GM21529 (cell line): ENCODE measurements at regions not wholly inside any gene's neighbourhood (a gene's known extent, or its start where the extent isn't known, plus 50 kb on each side); places are given as distances from the start of the nearest gene placed in this dataset.

ENCODE experiments used
- ATAC-seq: cut with Tn5 transposase; IDR thresholded peaks from one replicate; pipeline ENCODE4 v1.9.1; 2021; ENCODE audit not compliant: unreplicated experiment

- no peak for ATAC-seq
Observed at GRCh38 chr1:106688446-106688845, 368.0 kb upstream of the PRMT6 start.

DNA sequence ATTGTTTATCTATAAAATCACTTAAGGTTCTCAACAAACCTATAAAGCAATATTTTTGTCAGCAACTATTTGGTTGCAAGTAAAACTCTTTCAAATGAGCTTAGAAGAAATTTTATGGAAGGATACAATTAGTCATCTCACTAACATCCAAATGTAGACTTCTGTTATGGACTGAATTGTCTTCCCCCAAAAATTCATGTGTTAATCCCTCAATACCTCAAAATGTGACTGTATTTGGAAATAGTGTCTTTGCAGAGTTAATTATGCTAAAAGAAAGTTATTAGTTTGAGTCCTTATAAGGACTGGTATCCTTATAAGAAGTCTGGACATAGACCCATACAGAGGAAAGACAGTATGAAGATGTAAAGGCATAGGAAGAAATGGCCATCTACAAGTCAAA is 357.8 kb upstream of the PRMT6 start:
- no peak for ATAC-seq

DNA sequence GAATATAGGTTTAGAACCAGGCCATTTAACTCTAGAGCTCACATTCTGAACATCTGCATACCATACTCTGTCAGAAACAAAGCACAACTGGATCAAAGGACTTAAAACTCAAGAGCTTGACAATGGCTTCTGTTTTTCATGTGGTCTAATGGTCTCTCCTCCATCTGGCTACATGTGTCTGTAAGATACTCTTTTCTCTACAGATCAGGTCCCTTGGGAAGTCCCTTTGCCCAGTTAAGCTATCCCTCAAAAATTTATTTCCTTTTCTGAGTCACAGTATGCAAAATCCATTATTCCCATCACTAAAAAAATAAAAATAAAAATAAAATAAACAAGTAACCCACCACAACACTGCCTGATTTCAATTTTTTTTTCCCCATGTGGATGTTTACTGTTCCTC is 357.0 kb upstream of the PRMT6 start:
- no peak for ATAC-seq

DNA sequence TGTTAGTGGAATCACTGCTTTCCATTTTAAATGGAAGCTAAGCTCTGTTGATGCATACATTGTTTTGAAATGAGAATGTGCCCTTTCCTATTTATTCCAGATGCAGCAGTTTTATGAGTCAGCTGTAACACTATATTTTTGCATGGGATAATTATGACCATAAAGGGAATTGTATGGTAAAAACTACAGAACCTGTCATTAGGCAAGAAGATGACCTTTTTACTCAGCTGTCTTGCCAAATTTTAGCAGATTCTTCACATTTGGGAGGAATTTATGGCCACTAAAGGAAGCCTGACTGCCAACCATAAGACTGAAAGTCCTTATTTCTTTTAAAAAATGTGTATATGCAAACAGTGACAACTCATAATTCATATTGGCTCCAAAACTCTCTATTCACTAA is 356.3 kb upstream of the PRMT6 start:
- no peak for ATAC-seq

GRCh38 chr1:106705971-106706370 is 350.5 kb upstream of the PRMT6 start:
- no peak for ATAC-seq

DNA sequence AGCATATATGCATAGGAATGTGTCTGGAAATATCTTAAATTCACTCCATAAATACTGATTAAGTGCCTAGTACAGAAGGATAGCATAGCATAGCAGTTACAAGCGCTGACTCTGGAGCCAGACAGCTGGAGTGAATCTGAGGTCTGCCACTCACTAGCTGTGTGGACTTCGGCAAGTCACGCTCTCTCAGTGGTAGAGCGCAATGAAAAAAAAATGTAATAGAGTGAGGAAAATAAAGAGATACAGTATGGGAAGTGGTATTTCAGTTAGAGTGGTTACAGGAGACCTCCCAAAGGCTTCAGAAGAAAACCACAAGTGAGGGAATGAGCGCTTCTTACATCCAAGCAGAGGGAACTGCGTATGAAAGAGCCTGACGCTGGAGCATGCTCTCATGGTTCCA is 338.9 kb upstream of the PRMT6 start:
- ATAC-seq, result no peak

DNA sequence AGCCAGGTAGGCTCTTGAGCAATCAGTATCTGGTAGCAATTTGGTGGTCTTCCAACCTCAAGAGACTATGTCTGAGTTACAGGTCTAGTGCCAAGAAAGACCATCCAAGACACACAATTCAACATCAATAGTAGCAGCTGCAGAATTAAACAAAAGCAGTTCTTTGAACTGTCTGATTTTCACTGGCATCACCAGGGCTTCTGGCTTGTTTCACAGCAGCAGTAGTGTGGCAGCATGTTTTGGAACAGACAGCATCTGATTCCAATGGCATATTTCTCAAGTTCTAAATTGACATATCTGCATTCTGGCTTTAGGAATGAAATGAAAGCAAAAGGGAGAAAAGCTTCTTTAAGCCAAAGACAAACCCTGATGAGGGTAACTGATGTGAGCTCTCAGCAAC is 334.7 kb upstream of the PRMT6 start:
- no peak for ATAC-seq

DNA sequence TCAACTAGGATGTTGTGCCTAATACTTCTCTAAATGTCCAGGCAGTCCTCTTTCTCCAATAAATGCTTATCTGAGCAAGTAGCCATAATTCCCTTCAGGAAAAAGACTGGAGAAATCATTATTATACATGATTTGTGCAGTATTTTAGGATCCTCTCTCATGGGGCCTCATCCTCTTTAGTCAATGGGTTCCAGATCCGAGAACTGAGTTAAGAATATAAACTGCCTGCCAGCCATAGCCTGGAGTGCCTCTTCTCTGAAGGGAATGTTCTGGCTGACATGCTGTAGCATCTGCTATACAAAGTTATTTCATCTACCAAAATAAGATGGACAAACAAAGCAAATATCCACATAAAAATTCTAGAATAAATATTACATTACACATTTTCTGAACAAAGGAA is 334.0 kb upstream of the PRMT6 start:
- no peak for ATAC-seq

GRCh38 chr1:106727171-106727570 is 329.3 kb upstream of the PRMT6 start:
- ATAC-seq, result peak; percentile 94

GRCh38 chr1:106746448-106747085 is 309.9 kb upstream of the PRMT6 start:
- ATAC-seq, result no peak

DNA sequence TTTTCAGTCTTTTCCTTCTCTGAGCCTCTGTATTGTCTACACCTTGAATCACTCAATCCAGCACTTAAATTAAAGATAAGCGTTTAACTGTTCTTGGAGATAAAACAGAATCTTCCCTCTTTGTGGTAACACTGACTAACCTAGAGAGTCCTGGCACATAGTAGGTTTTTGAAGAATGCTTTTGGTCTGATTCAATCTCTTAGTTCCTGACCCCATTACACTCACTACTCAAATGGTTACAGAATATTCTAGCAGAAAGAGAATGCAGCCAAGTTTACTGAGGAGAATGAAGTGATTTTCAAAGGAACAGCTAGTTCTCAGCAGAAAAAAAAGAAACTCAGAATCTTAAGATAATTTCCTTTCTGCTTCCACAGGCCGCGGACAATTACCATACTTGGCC is 309.2 kb upstream of the PRMT6 start:
- no peak for ATAC-seq

DNA sequence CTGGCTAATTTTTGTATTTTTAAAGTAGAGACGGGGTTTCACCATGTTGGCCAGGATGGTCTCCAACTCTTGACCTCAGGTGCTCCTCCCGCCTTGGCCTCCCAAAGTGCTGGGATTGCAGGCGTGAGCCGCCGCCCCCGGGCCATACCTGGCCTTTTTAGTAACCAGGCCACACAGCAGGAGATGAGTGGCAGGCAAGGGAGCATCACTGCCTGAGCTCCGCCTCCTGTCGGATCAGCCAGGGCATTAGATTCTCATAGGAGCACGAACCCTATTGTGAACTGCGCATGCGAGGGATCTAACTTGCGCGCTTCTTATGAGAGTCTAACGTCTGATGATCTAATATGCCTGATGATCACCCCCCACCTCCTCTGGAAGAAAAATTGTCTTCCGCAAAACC is 308.7 kb upstream of the PRMT6 start:
- no peak for ATAC-seq

DNA sequence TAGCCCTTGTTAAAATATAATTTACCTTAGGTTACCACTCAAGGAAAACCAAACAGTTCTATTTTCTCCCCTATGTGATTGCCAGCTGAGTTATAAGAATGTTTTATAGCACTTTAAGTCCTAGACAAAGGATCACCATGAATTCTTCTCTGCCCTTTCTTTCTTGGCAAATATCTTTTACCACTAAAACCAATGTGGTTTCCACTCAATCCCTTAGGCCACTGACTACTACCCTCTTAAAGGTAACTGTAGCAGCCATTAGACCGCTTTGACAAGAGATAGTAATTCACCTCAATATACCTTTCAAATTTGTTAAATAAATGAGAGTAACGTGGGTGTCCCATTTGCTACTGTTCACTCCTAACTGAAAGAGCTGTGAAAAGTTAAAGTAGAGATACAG is 307.9 kb upstream of the PRMT6 start:
- no peak for ATAC-seq

DNA sequence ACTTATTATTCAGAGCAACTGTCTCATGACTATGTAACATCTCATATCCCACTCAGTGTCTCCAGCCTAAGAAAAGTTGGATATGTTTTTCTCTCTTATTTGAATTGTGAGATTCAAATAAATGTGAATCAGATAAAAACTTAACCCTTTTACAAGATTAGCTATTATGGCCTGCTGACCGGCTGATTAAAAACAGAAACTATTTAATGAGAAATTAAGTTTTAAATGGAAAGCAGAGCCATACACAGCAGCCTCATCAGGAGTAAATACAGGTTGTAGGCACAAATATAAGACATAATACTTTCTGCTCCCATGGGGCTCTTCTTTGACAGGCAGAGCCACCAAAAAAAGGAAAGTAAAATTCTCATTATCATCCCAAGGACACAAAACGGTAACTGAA is 307.0 kb upstream of the PRMT6 start:
- ATAC-seq, result no peak

- no peak for ATAC-seq
Observed at GRCh38 chr1:106749906-106750305, 306.6 kb upstream of the PRMT6 start.

GRCh38 chr1:106751002-106751401 is 305.5 kb upstream of the PRMT6 start:
- ATAC-seq, result no peak

DNA sequence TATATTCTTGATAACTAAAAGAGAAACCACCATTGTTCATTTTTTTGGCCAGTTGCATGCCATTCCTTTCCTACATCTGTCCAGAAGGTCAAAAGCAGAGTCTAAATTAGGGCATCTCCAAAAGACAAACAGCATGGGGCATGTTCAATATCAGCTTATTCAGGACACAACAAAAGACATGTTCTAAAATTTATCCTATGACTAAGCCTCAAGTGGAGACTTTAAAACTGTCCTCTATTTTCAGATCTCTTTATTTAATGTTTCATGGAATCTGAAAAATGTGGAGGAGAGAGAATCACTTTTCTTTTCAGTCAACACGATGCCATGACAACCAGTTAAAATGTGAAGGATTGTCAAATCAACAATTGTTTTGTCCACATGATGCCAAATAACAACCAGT is 303.4 kb upstream of the PRMT6 start:
- ATAC-seq, result no peak

- no peak for ATAC-seq
Observed at GRCh38 chr1:106754957-106755356, 301.5 kb upstream of the PRMT6 start.

GRCh38 chr1:106755682-106756406 is 300.6 kb upstream of the PRMT6 start:
- no peak for ATAC-seq

- no peak for ATAC-seq
Observed at GRCh38 chr1:106756752-106757151, 299.7 kb upstream of the PRMT6 start.

DNA sequence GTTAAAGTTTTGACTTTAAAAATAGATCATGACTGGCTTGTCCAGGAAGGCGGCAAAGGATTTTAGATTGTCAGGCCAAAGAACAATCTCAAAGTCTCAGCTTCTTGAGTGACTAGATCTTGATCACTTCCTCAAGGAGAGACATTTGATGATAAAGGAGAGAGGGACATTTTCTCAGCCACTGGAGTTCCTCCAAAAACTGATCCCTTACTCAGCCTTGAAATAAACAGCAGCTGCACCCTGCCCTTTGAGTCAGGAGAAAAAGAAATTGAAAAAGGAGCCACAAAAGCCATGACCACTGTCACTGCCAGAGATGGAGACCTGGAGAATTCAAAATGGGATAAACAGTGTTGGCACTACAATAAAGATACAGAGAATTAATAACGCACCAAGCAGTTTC is 288.4 kb upstream of the PRMT6 start:
- no peak for ATAC-seq

DNA sequence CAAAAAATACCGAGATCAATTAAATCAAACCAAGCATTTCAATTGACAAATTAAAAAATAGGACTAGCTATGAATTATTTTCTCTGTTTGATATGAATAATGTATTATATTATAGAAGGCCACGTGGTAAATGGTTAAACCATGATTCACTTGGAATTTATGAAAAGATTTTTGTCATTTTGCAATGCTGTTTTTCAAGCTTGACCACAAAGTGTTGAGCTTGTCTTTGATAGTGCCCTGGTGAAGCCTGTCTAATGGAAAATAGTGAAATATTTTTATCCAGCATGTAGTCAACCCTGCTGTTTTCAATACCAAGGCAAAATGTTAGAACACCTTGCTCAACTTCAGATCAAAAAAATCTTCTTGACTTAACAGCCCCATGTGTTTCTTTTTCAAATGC is 288.0 kb upstream of the PRMT6 start:
- ATAC-seq, result no peak

GRCh38 chr1:106773206-106773605 is 283.3 kb upstream of the PRMT6 start:
- no peak for ATAC-seq
